Neutrophil (primary cell): ENCODE measurements at regions not wholly inside any gene's neighbourhood (a gene's known extent, or its start where the extent isn't known, plus 50 kb on each side); places are given as distances from the start of the nearest gene placed in this dataset.

Source experiments
- H3K27ac ChIP-seq: fragments of 200-600 bp; sonication (generic); 2 replicates; pipeline ENCODE4 v1.5.1; 2016; ENCODE audit warnings: mild to moderate bottlenecking, moderate library complexity
- H3K27me3 ChIP-seq: fragments of 200-600 bp; sonication (generic); 2 replicates; pipeline ENCODE4 v1.6.0; 2016; ENCODE audit warnings: mild to moderate bottlenecking
- H3K36me3 ChIP-seq: fragments of 200-600 bp; sonication (generic); 2 replicates; pipeline ENCODE4 v1.5.1; 2017
- H3K4me1 ChIP-seq, 2 experiments: fragments of 200-600 bp in 1 of 2; sonication (generic) in 1 of 2; 1 replicate in 1 of 2; 2 replicates in 1 of 2; pipeline versions ENCODE4 v1.5.1 to v1.6.1; 2013 to 2016; ENCODE audit warnings: low read depth in 1 of 2, low read length in 1 of 2, mild to moderate bottlenecking in 1 of 2, moderate library complexity in 1 of 2; ENCODE audit not compliant: control insufficient read depth in 1 of 2, insufficient read depth in 1 of 2
- H3K4me3 ChIP-seq, 2 experiments: fragments of 200-600 bp in 1 of 2; sonication (generic) in 1 of 2; 1 replicate in 1 of 2; 2 replicates in 1 of 2; pipeline ENCODE4 v1.5.1; 2013 to 2016; ENCODE audit warnings: low read depth in 1 of 2, low read length in 1 of 2, mild to moderate bottlenecking in 1 of 2, moderate library complexity in 1 of 2
- H3K9me3 ChIP-seq: fragments of 200-600 bp; sonication (generic); 2 replicates; pipeline ENCODE4 v1.5.1; 2016
- CTCF ChIP-seq: fragments of 200-600 bp; sonication (generic); IDR thresholded peaks from 2 replicates; pipeline ENCODE4 v1.5.1; 2016; ENCODE audit warnings: antibody characterized with exemption

GRCh38 chr11:127259102-127259501 is 258.5 kb upstream of the KIRREL3 start:
- Histone ChIP-seq H3K27me3 (no peaks in the 10 kb centered on the region), H3K4me1 (no peaks in the 10 kb centered on the region), H3K9me3 (no peaks in the 10 kb centered on the region), H3K36me3 (no peaks in the 10 kb centered on the region), H3K27ac (no peak overlapping the region), H3K4me3 (no peak overlapping the region)
- TF ChIP-seq CTCF, result no peak

- H3K9me3 ChIP-seq, result no peaks in the 10 kb centered on the region
- no peaks in the 10 kb centered on the region for H3K27me3 ChIP-seq
- H3K4me3 ChIP-seq, result no peak overlapping the region
- no peak overlapping the region for H3K27ac ChIP-seq
- H3K4me1 ChIP-seq, result no peaks in the 10 kb centered on the region
- H3K36me3 ChIP-seq, result no peaks in the 10 kb centered on the region
- no peak for TF ChIP-seq CTCF
These were observed 254.6 kb upstream of the KIRREL3 start for GRCh38 chr11:127255209-127255608.

GRCh38 chr11:127252321-127252720 is 251.8 kb upstream of the KIRREL3 start:
- no peaks in the 10 kb centered on the region for H3K9me3 ChIP-seq
- no peaks in the 10 kb centered on the region for H3K36me3 ChIP-seq
- no peak overlapping the region for H3K4me3 ChIP-seq
- H3K4me1 ChIP-seq, result no peaks in the 10 kb centered on the region
- TF ChIP-seq CTCF, result no peak
- no peak overlapping the region for H3K27ac ChIP-seq
- H3K27me3 ChIP-seq, result no peaks in the 10 kb centered on the region

GRCh38 chr11:127249576-127249975 is 249.0 kb upstream of the KIRREL3 start:
- no peak overlapping the region for H3K27ac ChIP-seq
- no peak overlapping the region for H3K4me3 ChIP-seq
- no peaks in the 10 kb centered on the region for H3K4me1 ChIP-seq
- no peaks in the 10 kb centered on the region for H3K27me3 ChIP-seq
- no peak for TF ChIP-seq CTCF
- H3K36me3 ChIP-seq, result no peaks in the 10 kb centered on the region
- no peaks in the 10 kb centered on the region for H3K9me3 ChIP-seq

- no peak for TF ChIP-seq CTCF
- Histone ChIP-seq H3K4me3 (no peak overlapping the region), H3K4me1 (no peaks in the 10 kb centered on the region), H3K9me3 (no peaks in the 10 kb centered on the region), H3K36me3 (no peaks in the 10 kb centered on the region), H3K27ac (no peak overlapping the region), H3K27me3 (no peaks in the 10 kb centered on the region)
These were observed 247.9 kb upstream of the KIRREL3 start for GRCh38 chr11:127248476-127248875.

DNA sequence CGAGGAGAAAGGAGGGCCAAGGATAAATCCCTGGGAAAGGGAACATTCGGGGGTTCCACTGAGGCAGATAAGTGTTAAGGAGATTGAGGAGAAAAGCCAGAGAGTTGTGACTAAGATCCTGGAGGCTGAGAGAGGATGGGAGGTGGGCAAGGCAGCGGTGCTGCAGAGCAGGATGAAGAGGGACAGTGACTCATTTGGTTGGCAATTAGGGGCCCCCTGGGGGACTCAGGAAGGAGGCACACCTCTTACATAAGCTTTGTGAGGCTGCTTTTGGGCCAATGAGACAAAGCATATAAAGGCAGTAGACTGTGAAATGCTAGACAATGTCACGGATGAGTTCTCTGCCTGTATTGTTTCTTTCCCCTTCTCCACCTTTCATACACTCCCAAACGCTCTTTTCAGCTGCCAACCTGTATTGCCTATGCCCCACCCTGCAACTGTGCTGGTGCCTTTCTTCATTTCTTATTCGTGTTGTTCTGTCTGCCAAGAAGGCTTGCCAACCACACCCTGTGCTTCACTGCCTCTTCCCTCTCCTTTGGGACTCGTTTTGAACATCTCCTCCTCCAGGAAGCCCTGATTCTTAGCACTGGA is 246.8 kb upstream of the KIRREL3 start:
- Histone ChIP-seq H3K36me3 (no peaks in the 10 kb centered on the region), H3K9me3 (no peaks in the 10 kb centered on the region), H3K27ac (no peak overlapping the region), H3K27me3 (no peaks in the 10 kb centered on the region), H3K4me1 (no peaks in the 10 kb centered on the region), H3K4me3 (no peak overlapping the region)
- TF ChIP-seq CTCF, result no peak
